Activated T-cell treated with anti-CD3 and anti-CD28 coated beads, Interleukin-2, amount 50 U/mL, for 24 hours (primary cell): ENCODE measurements at regions not wholly inside any gene's neighbourhood (a gene's known extent, or its start where the extent isn't known, plus 50 kb on each side); places are given as distances from the start of the nearest gene placed in this dataset.

ENCODE experiments used
- DNase-seq: peaks from one replicate; pipeline ENCODE4 v3.0.0-alpha.2; 2020
- H3K27ac Mint-ChIP-seq: 2 replicates; pipeline ENCODE4 v1.8.0; 2020; ENCODE audit warnings: mild to moderate bottlenecking, mixed read lengths
- H3K27me3 Mint-ChIP-seq: 2 replicates; pipeline ENCODE4 v1.8.0; 2020; ENCODE audit warnings: mixed read lengths
- H3K36me3 Mint-ChIP-seq: 2 replicates; pipeline ENCODE4 v1.8.0; 2020; ENCODE audit warnings: low read depth, mixed read lengths
- H3K4me1 Mint-ChIP-seq: 2 replicates; pipeline ENCODE4 v1.8.0; 2020; ENCODE audit warnings: low read depth, mixed read lengths
- H3K4me3 Mint-ChIP-seq: 2 replicates; pipeline ENCODE4 v1.8.0; 2020; ENCODE audit warnings: mild to moderate bottlenecking, moderate library complexity, mixed read lengths
- H3K9me3 Mint-ChIP-seq: 2 replicates; pipeline ENCODE4 v1.8.0; 2020; ENCODE audit warnings: mixed read lengths

DNA sequence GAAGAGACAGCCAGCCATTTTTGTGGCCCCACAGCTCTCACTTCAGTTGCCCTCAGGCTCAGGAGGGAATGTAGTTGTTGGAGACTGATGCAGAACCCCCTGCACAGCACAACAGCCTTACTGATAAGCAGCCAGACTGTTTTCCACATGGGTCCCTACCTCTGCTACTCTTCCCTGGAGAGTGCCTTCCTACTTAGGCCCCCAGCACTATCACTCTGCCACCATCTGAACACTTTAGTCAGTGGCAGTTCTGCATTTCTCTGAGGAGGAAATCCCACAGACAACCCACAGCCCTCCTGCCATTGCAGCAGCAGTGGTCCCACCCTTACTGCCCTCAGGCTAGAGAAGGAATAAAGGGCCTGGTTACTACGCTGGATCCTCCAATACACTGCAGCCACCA is 61.8 kb upstream of the PTPRD start:
- Mint-ChIP-seq H3K9me3 (peaks cover 15% of the 10 kb centered on the region), H3K4me1 (no peaks in the 10 kb centered on the region), H3K27ac (no peak overlapping the region), H3K27me3 (no peaks in the 10 kb centered on the region), H3K36me3 (no peaks in the 10 kb centered on the region), H3K4me3 (no peak overlapping the region)
- DNase-seq: no peak

DNA sequence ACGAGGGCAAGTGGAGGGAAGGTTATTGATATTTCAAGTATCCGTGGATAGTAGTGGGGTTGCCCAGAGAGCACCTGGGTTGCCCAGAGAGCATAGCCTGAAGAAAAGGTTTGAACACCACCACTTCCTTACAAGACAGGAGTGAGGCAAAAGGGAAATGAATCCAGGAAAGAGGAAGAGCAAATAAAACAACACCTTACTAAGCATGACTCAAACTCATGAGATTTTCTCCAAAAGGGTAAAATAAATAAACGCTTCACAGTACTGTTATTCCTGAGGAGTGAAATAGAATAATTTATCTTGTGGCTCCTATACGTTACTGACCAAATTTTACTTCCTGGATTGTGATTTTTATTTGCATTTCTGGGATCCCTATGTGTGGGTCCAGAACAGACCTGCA is 65.2 kb upstream of the PTPRD start:
- no peaks in the 10 kb centered on the region for H3K4me1 Mint-ChIP-seq
- H3K27me3 Mint-ChIP-seq: no peaks in the 10 kb centered on the region
- H3K36me3 Mint-ChIP-seq: no peaks in the 10 kb centered on the region
- H3K4me3 Mint-ChIP-seq: no peak overlapping the region
- peaks cover 19% of the 10 kb centered on the region for H3K9me3 Mint-ChIP-seq
- no peak overlapping the region for H3K27ac Mint-ChIP-seq
- DNase-seq: no peak

DNA sequence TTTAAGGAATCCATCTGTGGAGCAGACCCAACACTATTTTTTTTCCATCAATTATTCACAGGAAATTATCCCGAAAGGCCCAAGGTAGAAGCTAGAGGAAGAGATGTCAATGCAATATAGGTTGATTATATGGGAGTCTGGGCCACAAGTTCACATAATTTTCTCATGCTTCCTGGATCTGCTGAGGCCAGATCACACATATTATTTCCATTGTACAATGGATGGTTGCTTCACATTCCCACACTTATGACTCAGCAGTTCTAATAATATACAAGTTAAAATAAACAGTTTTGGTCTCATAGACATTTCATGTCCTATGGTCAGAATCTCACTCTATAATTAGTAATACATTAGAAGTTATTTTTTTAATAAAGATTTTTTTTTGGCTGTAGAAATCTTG is 66.0 kb upstream of the PTPRD start:
- DNase-seq: no peak
- Mint-ChIP-seq H3K36me3 (no peaks in the 10 kb centered on the region), H3K9me3 (peaks cover 20% of the 10 kb centered on the region), H3K27me3 (no peaks in the 10 kb centered on the region), H3K27ac (no peak overlapping the region), H3K4me3 (no peak overlapping the region), H3K4me1 (no peaks in the 10 kb centered on the region)

DNA sequence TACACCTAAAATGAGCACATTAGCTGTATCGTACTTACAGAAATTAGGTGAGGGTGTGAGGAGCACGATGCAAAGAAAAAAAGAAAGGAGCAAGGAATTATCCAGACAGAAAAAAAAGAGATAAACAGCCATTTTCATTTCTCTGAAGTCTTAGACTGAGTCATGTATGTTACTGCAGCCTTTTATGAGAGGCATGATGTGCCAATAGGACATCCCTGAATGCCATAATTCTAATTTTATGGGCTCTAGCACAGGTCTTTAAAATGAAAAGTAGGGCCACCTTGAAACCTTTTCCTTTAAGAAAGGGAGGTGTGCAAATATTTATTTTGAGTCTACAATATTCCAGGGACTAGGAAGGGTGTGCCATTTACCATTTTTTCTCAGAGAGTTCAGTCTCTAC is 74.1 kb upstream of the PTPRD start:
- Mint-ChIP-seq H3K27me3 (no peaks in the 10 kb centered on the region), H3K9me3 (peaks cover 19% of the 10 kb centered on the region), H3K4me3 (no peak overlapping the region), H3K4me1 (no peaks in the 10 kb centered on the region), H3K36me3 (no peaks in the 10 kb centered on the region), H3K27ac (no peak overlapping the region)
- no peak for DNase-seq

DNA sequence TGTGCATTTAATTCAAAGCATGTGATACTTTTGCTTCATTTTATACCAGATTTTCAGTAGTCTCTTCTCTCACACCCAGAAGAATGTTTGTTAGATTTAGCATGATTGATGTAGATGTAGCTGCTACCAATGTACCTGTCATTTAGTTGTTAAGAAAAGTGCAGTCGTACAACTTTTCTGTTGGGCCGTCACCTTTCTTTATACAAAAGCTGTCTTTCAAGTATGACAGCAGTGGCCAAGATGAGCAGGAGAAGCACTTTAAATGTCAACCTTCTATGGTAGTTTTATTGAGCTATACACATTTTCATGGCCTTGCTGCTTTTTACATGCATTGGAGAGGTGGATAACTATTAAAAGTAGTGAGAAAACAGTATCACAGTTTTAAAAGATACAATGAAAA is 77.7 kb upstream of the PTPRD start:
- H3K4me3 Mint-ChIP-seq: no peak overlapping the region
- no peaks in the 10 kb centered on the region for H3K4me1 Mint-ChIP-seq
- H3K36me3 Mint-ChIP-seq: no peaks in the 10 kb centered on the region
- no peaks in the 10 kb centered on the region for H3K27me3 Mint-ChIP-seq
- H3K27ac Mint-ChIP-seq: no peak overlapping the region
- no peak for DNase-seq
- H3K9me3 Mint-ChIP-seq: peaks cover 17% of the 10 kb centered on the region

DNA sequence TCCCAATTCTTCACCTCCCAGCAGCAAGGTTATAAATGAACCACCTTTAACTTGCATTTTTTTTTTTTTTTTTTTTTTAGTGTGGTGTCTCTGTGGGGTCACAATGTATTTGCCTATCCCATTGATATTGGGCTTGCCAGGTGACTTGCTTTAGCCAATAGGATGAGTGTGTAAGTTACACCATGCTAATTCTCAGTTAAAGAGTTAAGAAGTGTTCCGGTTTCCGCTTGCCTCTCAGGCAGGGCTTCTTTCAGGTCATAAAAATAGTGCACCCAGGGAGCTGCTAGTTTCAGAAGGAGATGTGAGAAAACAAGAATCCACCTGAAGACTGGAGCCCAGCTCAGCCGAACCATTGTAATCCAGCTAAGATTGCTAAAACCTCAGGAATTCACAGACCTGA is 84.2 kb upstream of the PTPRD start:
- Mint-ChIP-seq H3K4me1 (no peaks in the 10 kb centered on the region), H3K27ac (no peak overlapping the region), H3K36me3 (no peaks in the 10 kb centered on the region), H3K9me3 (peaks cover 36% of the 10 kb centered on the region), H3K27me3 (no peaks in the 10 kb centered on the region), H3K4me3 (no peak overlapping the region)
- DNase-seq: no peak

DNA sequence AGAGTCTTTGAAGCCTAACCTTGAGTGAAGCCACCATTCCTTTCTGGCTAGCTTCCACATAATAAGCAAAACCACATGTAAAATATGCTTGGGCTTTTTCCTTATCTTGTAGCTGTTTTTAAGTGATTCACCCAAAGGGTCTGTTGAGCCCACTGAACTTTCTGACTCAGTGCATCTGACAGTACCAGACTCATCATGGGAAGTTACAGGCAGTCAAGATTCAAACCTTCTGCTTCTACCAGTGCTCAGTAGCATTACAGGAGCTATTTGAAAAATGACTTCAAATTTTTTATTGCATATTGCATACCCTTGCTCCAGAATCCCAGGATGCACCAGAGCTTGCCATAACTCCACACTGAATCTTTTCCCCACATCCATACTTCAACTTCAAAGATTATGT is 87.5 kb upstream of the PTPRD start:
- Mint-ChIP-seq H3K4me3 (no peak overlapping the region), H3K4me1 (no peaks in the 10 kb centered on the region), H3K36me3 (no peaks in the 10 kb centered on the region), H3K27ac (no peak overlapping the region), H3K9me3 (peaks cover 38% of the 10 kb centered on the region), H3K27me3 (no peaks in the 10 kb centered on the region)
- DNase-seq: no peak

DNA sequence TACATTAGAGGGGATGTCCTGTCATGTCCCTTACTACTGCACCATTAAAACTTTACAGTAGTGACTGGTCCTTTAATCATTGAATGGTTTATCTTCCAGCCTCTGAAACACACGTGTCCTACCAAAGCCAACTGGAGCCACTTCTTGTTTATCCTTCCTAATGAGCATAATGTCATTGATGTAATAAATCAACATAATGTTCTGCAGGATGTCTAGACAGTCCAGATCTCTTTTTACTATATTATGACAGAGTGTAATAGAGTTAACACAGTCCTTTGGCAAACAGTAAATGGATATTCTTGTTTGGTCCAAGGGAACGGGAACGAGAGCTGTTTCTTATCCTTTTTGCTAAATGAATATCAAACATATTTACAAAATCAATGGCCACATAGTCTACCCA is 88.1 kb upstream of the PTPRD start:
- no peaks in the 10 kb centered on the region for H3K36me3 Mint-ChIP-seq
- DNase-seq: no peak
- no peak overlapping the region for H3K27ac Mint-ChIP-seq
- peaks cover 36% of the 10 kb centered on the region for H3K9me3 Mint-ChIP-seq
- H3K4me1 Mint-ChIP-seq: no peaks in the 10 kb centered on the region
- no peak overlapping the region for H3K4me3 Mint-ChIP-seq
- no peaks in the 10 kb centered on the region for H3K27me3 Mint-ChIP-seq

DNA sequence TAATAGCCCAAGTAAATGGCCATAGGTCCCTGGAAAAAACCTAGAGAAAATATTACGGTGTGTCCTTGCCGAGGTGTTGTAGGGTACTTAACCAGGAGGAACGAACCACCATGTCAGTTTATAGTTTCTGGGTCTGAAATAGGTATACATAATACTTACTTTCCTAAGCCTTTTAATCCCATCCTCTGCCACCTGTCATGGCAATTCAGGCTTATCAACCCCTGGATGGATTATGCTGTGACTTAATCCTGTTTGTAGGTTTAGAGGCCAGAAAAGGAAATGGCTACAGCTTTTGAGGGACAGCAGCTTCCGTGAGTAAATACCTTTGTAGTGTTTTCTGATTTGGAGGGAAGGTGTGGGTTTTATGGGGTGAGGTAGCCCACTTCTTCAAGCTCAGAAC is 89.1 kb upstream of the PTPRD start:
- Mint-ChIP-seq H3K4me1 (no peaks in the 10 kb centered on the region), H3K27me3 (no peaks in the 10 kb centered on the region), H3K27ac (no peak overlapping the region), H3K9me3 (peaks cover 26% of the 10 kb centered on the region), H3K4me3 (no peak overlapping the region), H3K36me3 (no peaks in the 10 kb centered on the region)
- DNase-seq: no peak

DNA sequence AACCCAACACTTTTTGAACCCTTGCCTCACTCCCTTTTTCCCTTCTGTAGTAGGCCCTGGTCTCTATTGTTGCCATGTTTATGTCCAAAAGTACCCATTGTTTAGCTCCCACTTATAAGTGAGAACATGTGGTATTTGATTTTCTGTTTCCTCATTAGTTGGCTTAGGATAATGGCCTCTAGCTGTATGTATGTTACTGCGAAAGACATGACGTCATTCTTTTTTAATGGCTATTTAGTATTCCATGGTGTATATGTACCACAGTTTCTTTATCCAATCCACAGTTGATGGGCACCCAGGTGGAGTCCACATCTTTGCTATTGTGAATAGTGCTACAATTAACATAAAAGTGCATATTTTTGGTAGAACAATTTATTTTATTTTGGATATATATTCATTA is 90.3 kb upstream of the PTPRD start:
- peaks cover 22% of the 10 kb centered on the region for H3K9me3 Mint-ChIP-seq
- DNase-seq: no peak
- no peaks in the 10 kb centered on the region for H3K4me1 Mint-ChIP-seq
- H3K27ac Mint-ChIP-seq: no peak overlapping the region
- H3K27me3 Mint-ChIP-seq: no peaks in the 10 kb centered on the region
- no peaks in the 10 kb centered on the region for H3K36me3 Mint-ChIP-seq
- H3K4me3 Mint-ChIP-seq: no peak overlapping the region

DNA sequence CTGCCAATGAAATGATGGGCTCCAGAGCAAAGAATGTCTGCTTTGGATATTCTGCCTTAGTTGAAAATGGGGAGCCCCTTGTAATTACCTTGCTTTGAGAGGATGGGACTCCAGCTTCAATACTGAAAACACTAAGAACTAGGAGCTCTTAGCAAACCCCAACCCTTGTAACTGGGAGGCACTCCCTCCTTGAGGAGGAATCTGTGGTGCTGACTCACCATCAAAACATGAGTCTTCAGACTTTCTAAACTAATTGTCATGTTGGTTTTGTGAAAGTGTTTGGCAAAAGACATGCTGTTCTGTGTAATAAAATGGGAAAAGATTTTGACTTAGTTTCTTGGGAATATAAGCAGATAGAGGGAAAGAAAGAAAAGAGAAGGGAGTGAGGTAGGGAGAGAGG is 91.9 kb upstream of the PTPRD start:
- no peaks in the 10 kb centered on the region for H3K4me1 Mint-ChIP-seq
- no peak overlapping the region for H3K4me3 Mint-ChIP-seq
- no peaks in the 10 kb centered on the region for H3K36me3 Mint-ChIP-seq
- peaks cover 21% of the 10 kb centered on the region for H3K9me3 Mint-ChIP-seq
- no peaks in the 10 kb centered on the region for H3K27me3 Mint-ChIP-seq
- no peak overlapping the region for H3K27ac Mint-ChIP-seq
- no peak for DNase-seq

DNA sequence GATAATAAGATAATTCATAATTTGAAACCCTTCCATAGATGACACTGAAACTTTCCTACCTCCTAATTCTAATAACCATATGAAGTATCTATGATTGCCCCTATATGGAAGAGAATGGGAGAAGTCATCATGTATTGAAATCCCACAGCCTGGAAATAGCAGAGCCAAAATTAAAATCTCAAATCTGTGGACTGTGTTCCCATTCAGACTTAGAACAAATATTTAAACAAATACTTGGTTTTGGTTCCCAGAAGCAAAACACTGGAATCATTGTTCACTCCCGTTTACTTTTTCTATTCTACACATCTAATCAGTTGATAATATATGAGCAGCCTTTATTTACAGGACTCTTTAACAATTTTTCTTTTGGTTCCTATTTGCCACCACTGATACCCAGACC is 92.6 kb upstream of the PTPRD start:
- H3K27ac Mint-ChIP-seq: no peak overlapping the region
- H3K4me3 Mint-ChIP-seq: no peak overlapping the region
- peaks cover 21% of the 10 kb centered on the region for H3K9me3 Mint-ChIP-seq
- no peaks in the 10 kb centered on the region for H3K4me1 Mint-ChIP-seq
- no peaks in the 10 kb centered on the region for H3K36me3 Mint-ChIP-seq
- H3K27me3 Mint-ChIP-seq: no peaks in the 10 kb centered on the region
- DNase-seq: no peak

DNA sequence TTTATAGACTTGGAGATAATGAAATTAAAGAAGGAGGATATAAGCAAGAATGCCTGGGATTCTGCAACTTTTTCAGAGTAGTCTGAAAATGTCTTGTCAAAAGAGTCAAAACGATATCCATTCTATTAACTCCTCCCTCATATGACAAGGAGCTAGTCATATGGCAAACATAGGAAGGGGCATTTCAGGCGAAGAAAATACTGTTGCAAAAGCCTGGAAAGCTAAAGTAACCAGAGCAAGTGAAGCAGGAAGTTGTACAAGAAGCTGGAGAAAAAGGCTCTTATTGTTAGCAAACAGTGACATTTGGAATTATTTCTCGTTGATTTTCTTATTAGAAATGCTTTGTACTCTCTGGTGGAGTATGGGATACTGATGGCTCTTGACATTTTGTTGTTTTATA is 94.0 kb upstream of the PTPRD start:
- DNase-seq: no peak
- Mint-ChIP-seq H3K27ac (no peak overlapping the region), H3K9me3 (peaks cover 14% of the 10 kb centered on the region), H3K4me1 (no peaks in the 10 kb centered on the region), H3K36me3 (no peaks in the 10 kb centered on the region), H3K4me3 (no peak overlapping the region), H3K27me3 (no peaks in the 10 kb centered on the region)

DNA sequence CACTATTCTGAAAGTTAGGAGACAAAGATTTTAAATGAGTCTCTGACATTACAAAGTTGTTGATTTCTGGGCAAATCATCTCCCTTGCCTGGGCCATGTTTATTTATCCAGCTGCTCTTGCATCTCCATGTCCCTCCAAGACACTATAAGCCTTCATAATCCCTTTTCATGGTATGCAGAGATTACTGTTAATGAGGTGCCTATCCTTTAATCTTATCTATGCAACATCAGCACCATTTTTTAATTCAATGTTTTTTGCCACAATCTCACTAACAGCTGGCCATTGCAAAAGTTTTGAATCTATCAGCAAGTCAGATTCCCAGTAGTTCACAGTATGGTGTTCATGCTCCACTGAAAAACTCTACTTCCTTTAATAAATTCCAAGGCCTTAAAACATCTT is 108.5 kb upstream of the PTPRD start:
- H3K4me1 Mint-ChIP-seq: no peaks in the 10 kb centered on the region
- H3K27me3 Mint-ChIP-seq: no peaks in the 10 kb centered on the region
- no peak overlapping the region for H3K4me3 Mint-ChIP-seq
- H3K36me3 Mint-ChIP-seq: no peaks in the 10 kb centered on the region
- peaks cover 16% of the 10 kb centered on the region for H3K9me3 Mint-ChIP-seq
- DNase-seq: no peak
- H3K27ac Mint-ChIP-seq: no peak overlapping the region

DNA sequence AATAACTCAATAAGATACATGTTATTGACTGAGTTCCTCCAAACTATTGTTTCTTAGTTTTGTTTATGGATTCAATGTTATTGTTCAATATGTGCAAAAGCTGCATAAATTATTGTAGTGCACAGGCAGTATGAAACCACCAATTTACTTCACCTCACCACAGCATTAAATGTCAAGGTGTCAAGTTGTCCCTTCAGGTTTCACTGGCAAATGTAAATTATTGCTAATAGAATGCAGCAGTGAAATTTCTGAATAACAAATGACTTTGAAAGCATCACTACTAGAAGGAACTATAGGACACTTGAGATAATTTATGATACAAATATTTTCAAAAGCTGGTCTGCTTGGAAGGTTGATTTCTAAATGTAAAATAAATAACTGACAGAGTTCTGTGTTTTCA is 116.4 kb upstream of the PTPRD start:
- no peaks in the 10 kb centered on the region for H3K4me1 Mint-ChIP-seq
- H3K27me3 Mint-ChIP-seq: no peaks in the 10 kb centered on the region
- H3K4me3 Mint-ChIP-seq: no peak overlapping the region
- H3K36me3 Mint-ChIP-seq: no peaks in the 10 kb centered on the region
- no peak overlapping the region for H3K27ac Mint-ChIP-seq
- no peak for DNase-seq
- H3K9me3 Mint-ChIP-seq: peaks cover 13% of the 10 kb centered on the region

DNA sequence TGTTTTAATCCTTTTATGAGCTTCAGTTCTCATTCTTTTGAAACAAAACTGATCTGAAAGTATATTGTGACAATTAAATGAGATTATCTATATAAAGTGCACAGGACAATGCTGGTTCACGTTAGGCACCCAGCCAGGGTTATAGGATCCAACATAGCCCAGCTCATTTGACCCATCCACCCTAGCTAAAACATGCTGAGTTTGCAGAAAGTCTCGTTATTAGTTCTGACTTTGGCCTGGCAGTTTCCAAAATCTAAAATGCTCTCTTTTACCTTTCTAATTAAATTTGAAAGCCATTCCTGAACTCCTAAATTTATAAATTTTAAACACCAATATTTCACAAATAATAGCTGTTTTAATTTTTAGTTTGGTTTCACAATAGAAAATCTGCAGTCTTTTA is 131.9 kb upstream of the PTPRD start:
- Mint-ChIP-seq H3K4me3 (no peak overlapping the region), H3K27ac (no peak overlapping the region), H3K36me3 (no peaks in the 10 kb centered on the region), H3K4me1 (no peaks in the 10 kb centered on the region), H3K27me3 (no peaks in the 10 kb centered on the region), H3K9me3 (peaks cover 28% of the 10 kb centered on the region)
- DNase-seq: no peak
